ENCODE measurements at regions not wholly inside any gene's neighbourhood (a gene's known extent, or its start where the extent isn't known, plus 50 kb on each side); places are given as distances from the start of the nearest gene placed in this dataset.

DNA sequence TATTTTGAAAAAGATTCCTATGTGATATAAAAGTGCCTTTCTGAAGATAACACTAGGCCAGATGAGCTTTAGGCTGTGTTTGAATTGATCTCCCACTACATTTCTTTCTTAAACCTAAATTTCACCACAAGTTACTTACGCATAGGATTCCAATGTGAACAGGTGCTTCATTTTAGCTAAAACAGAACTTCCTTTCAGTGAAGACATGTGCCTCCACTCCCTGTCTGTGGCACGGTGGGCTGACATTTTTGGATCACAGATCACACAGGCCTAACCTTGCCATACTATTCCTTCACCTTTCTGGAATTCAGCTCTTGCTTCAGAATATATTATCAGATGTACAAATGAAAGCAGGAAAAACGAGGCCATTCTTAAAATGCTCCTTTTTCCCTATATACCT, 231.8 kb downstream of the SAMD5 start:
- no peak overlapping the region for H3K18ac ChIP-seq (ENCODE audit: extremely low read depth, low read length)
- H4K8ac ChIP-seq (ENCODE audit: extremely low read depth, insufficient read depth, low read length) = no peak overlapping the region
- no peak overlapping the region for H2BK120ac ChIP-seq (replicated peaks; ENCODE audit: low read depth, low read length)
- no peaks in the 10 kb centered on the region for H3K23me2 ChIP-seq (ENCODE audit: low read depth, low read length)
- H4K20me1 ChIP-seq (replicated peaks in 1 of 2; ENCODE audit: control insufficient read depth in 1 of 2, insufficient read depth in 2 of 2, low read length in 2 of 2) = no peaks in the 10 kb centered on the region
- no peak overlapping the region for H3K27ac ChIP-seq (ENCODE audit: low read depth, low read length)
- no peak overlapping the region for H3K14ac ChIP-seq (ENCODE audit: insufficient read length)
- H2BK12ac ChIP-seq (ENCODE audit: low read depth, low read length) = no peak overlapping the region
- H3K56ac ChIP-seq (replicated peaks; ENCODE audit: insufficient read length, low read depth, low read length) = no peak overlapping the region
- H2AFZ ChIP-seq (ENCODE audit: low read length) = no peak overlapping the region
- H2BK5ac ChIP-seq (ENCODE audit: low read depth, low read length) = no peak overlapping the region
- ChIA-PET POLR2A (ENCODE audit: partially characterized antibody) (no interaction called here), CTCF (ENCODE audit: partially characterized antibody) (interaction anchor here (0.7 to 1.6 kb wide), 4 partner anchors 16 to 425 kb away, joined by 3 to 4 read pairs (median 3); no protein-coding TSS in a partner anchor)
- no peaks in the 10 kb centered on the region for H3K27me3 ChIP-seq (replicated peaks in 1 of 4; ENCODE audit: control insufficient read depth in 3 of 4, extremely low read depth in 1 of 4, insufficient read depth in 3 of 4, low read length in 3 of 4)
- H4K5ac ChIP-seq (ENCODE audit: insufficient read length, low read depth, low read length) = no peak overlapping the region
- H3K4me2 ChIP-seq (ENCODE audit: insufficient read depth in 1 of 2, low read depth in 2 of 2, low read length in 2 of 2) = no peak overlapping the region
- H3K9ac ChIP-seq (replicated peaks in 1 of 4; ENCODE audit: extremely low read depth in 1 of 4, low read depth in 3 of 4, low read length in 3 of 4) = no peak overlapping the region
- no peak overlapping the region for H2AK5ac ChIP-seq (ENCODE audit: low read depth, low read length)
- H2BK15ac ChIP-seq (ENCODE audit: low read length) = no peak overlapping the region
- no peak overlapping the region for H3K4me3 ChIP-seq (ENCODE audit: extremely low read depth in 1 of 4, insufficient read depth in 2 of 4, low read depth in 3 of 4, low read length in 4 of 4)
- 81% methylated on average over 3 of the region's 3 CpGs; no CpG with 5 or more reads in 1 of the 2 experiments for WGBS, 2 experiments (ENCODE audit: extremely low coverage in 1 of 2, insufficient coverage in 1 of 2, insufficient read length in 1 of 2, insufficient replicate concordance in 2 of 2, low coverage in 1 of 2, low lambda C conversion rate in 2 of 2, missing lambda C conversion rate in 1 of 2)
- H3K23ac ChIP-seq (ENCODE audit: insufficient read length) = no peak overlapping the region
- no peaks in the 10 kb centered on the region for H3K9me3 ChIP-seq (ENCODE audit: insufficient read depth in 2 of 2, low read depth in 1 of 2, low read length in 1 of 2)
- H3K4ac ChIP-seq (replicated peaks; ENCODE audit: insufficient read length, low read depth, low read length) = no peak overlapping the region
- H3K79me2 ChIP-seq (ENCODE audit: control insufficient read depth in 1 of 2, insufficient read depth in 2 of 2, low read length in 2 of 2) = no peaks in the 10 kb centered on the region
- peaks cover 0 to 7% (median 0%) of the 10 kb centered on the region in 4 experiments; a peak in 1 of 7 replicates for H3K4me1 ChIP-seq (replicated peaks in 1 of 4; ENCODE audit: control insufficient read depth in 3 of 4, insufficient read depth in 4 of 4, low read length in 3 of 4)
- H2BK20ac ChIP-seq (ENCODE audit: low read length) = no peak overlapping the region
- H3K79me1 ChIP-seq (ENCODE audit: low read depth, low read length) = no peaks in the 10 kb centered on the region
- H4K91ac ChIP-seq (replicated peaks; ENCODE audit: insufficient read length, low read length) = no peak overlapping the region
- FAIRE-seq = no peak
- no peak for DNase-seq (ENCODE audit: low read depth in 1 of 2, low spot score in 2 of 2)
- no peaks in the 10 kb centered on the region for H3K36me3 ChIP-seq (ENCODE audit: control insufficient read depth in 2 of 4, insufficient read depth in 4 of 4, low read length in 3 of 4)
- no peak for TF ChIP-seq YY1 (IDR thresholded peaks at IDR 0.05; ENCODE audit: low read depth, low read length)
- TF ChIP-seq SIN3A (conservative IDR thresholded peaks at IDR 0.05 in 1 of 2, IDR thresholded peaks at IDR 0.05 in 1 of 2; ENCODE audit: low read depth in 1 of 2, low read length in 2 of 2) = no peak
- TF ChIP-seq RNF2 (IDR thresholded peaks at IDR 0.05; ENCODE audit: borderline replicate concordance, low read depth, low read length, missing control alignments, poor library complexity, severe bottlenecking) = no peak
- TF ChIP-seq, protein P1, sequence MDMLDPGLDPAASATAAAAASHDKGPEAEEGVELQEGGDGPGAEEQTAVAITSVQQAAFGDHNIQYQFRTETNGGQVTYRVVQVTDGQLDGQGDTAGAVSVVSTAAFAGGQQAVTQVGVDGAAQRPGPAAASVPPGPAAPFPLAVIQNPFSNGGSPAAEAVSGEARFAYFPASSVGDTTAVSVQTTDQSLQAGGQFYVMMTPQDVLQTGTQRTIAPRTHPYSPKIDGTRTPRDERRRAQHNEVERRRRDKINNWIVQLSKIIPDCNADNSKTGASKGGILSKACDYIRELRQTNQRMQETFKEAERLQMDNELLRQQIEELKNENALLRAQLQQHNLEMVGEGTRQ (IDR thresholded peaks at IDR 0.05; ENCODE audit: low read length) = no peak
- no peak for TF ChIP-seq BRCA1 (IDR thresholded peaks at IDR 0.05; ENCODE audit: low read depth, low read length)
- no peak for TF ChIP-seq CREB1 (IDR thresholded peaks at IDR 0.05)
- TF ChIP-seq HDAC2 (IDR thresholded peaks at IDR 0.05; ENCODE audit: borderline replicate concordance in 1 of 2, low read depth in 2 of 2, low read length in 2 of 2) = no peak
- no peak for TF ChIP-seq BCL11A (IDR thresholded peaks at IDR 0.05; ENCODE audit: low read depth in 2 of 2, low read length in 2 of 2)
- TF ChIP-seq CTCF (IDR thresholded peaks at IDR 0.05; ENCODE audit: control extremely low read depth in 1 of 3, insufficient read depth in 1 of 3, low read depth in 1 of 3, low read length in 3 of 3) = no peak
- no peak for TF ChIP-seq GTF2F1 (IDR thresholded peaks at IDR 0.05; ENCODE audit: borderline replicate concordance, low read depth, low read length)

All from H1 (cell line).